HG03354 (cell line): ENCODE measurements at regions not wholly inside any gene's neighbourhood (a gene's known extent, or its start where the extent isn't known, plus 50 kb on each side); places are given as distances from the start of the nearest gene placed in this dataset.

Experiments used
- ATAC-seq: cut with Tn5 transposase; IDR thresholded peaks from one replicate; pipeline ENCODE4 v1.9.1; 2021; ENCODE audit warnings: mild to moderate bottlenecking; ENCODE audit not compliant: unreplicated experiment, poor library complexity, severe bottlenecking

GRCh38 chr5:116759860-116760640 lies 185.4 kb upstream of the SEMA6A start:
- no peak for ATAC-seq

DNA sequence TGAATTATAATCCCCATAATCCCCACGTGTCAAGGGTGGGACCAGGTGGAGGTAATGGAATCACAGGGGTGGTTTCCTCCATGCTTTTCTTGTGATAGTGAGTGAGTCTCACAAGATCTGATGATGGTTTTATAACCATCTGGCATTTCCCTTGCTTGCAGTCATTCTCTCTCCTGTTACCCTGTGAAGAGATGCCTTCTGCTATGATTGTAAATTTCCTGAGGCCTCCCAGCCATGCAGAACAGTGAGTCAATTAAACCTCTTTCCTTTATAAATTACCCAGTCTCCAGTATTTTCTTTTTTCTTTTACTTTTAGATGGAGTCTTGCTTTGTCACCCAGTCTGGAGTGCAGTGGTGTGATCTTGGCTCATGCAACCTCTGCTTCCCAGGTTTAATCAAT lies 182.7 kb upstream of the SEMA6A start:
- ATAC-seq = no peak

DNA sequence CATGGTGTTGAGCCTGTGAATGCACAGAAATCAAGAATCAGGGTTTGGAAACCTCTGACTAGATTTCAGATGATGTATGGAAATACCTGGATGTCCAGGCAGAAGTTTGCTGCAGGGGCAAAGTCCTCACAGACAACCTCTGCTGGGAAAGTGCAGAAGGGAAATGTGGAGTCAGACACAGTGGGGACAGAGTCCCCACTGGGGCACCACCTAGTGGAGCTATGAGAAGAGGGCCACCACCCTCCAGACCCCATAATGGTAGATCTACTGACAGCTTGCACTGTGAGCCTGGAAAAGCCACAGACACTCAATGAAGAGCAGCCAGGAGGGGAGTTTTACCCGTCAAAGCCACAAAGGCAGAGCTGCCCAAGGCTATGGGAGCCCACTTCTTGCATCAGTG lies 181.9 kb upstream of the SEMA6A start:
- no peak for ATAC-seq

- no peak for ATAC-seq
Observed at GRCh38 chr5:116754556-116754955, 179.9 kb upstream of the SEMA6A start.

DNA sequence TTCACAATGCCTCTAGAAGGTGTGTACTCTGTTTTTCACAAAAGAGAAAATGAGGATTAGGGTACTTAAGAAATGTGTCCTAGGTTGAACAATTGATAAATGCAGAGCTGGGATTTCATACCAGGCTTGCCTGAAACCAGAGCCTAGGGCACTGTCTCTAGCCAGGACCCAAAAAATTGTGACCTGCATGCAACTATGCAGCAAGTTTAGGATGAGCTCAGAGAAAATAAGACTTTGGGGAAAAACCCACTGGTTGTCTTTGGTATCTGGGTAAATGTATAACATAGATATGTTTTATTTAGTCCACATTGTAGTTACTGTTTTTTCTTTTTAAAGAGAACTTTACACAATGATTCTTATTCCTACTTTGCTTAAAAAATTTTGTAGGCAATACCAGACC lies 177.1 kb upstream of the SEMA6A start:
- no peak for ATAC-seq

DNA sequence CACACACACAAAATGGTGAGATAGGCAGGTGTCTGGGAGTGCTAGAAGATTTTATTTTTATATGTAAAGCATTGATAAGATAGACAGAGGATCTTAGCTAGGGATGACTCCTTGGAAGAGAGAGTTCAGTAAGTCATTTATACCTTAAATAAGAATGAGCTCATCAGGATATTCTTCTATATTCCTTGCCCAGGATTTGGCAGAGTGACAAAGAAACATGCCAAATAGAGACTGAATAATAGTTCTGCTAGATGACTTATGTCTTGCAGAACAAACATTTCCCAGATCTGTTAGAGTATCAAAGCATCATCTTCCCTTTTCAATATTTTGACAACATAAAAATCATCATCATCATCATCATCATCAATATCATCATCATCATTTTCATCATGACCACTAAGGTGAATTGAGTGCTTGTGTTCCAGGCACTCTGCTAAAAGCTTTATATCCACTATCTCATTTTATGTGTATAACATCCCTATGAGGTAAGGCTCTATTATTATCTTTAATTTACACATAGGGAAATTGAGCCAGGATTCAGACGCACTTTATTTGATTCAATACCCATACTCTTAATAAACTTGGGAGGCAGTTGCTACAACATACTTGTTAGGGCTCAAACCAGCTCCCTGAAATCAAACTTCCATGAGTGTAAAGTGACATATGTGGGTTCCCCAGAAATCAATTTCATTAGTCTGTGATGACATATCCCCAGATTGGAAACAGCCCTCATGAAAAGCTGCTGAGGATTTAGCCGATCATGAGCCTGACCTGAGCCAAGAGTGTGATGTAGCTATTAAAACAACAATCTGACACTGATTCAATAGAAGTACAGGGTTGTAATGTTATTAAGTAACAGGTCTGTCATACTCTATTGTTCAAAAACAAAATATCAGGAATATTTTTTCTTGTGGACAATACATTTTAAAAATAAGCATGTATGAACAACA lies 176.3 kb upstream of the SEMA6A start:
- ATAC-seq = no peak

- no peak for ATAC-seq
Observed at GRCh38 chr5:116747881-116748280, 173.3 kb upstream of the SEMA6A start.

- no peak for ATAC-seq
Observed at GRCh38 chr5:116746668-116747067, 172.0 kb upstream of the SEMA6A start.

DNA sequence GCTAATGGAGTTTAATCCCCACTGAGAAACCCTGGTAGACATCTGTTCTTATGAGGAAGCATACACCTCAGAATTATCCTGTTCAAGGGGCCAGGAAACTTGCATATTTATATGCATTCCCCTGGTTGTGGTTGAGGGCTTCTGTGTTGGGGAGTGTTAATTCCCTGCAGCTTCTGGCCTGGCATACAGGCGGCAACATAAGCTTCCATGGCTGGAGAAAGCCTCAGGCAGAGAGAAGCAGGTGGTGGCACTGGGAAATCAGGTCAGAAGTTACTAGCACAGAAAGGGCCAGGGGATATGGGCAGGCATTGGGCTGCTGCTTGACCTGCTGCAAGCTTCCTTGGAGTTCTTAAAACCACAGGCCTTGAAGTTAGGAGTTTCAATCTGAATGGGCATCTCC lies 166.1 kb upstream of the SEMA6A start:
- no peak for ATAC-seq

DNA sequence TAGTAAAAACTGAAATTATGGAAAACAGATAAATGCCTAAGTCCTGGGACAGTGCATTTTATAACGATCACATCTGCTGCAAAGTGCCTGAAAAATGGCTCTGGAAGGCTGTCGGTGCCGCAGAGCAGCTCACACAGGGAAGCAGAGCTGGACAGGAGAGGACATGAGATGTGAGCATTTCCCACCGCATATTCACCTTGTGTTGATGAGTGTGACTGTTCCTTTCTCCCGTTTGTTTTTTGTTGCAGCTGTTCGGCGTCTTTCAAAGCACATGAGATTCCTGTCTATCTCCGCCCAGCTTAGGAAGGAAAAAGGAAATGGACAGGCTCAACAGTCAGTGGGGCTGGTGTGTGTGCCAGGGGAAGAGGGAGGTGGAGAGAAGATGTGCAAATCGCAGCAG lies 164.9 kb upstream of the SEMA6A start:
- ATAC-seq = no peak

GRCh38 chr5:116738615-116739261 lies 164.1 kb upstream of the SEMA6A start:
- no peak for ATAC-seq

DNA sequence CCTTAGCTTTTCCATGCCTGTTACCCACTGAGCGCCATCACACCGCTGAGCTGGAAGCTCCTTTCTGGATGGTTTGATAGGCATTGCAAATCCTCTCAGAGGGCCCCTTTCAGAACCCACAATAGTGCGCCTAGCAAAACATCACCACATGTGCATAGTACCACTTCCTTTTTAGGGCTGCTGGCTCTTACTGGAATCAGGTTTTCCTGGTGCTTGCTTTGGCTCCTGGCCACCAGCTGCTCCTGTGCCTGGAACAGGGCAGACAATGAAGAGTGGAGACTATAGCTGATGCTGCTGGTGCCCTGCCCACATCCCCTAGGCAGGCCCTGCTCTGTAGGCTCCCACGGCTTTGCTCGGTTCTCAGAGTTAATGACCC lies 163.6 kb upstream of the SEMA6A start:
- ATAC-seq = no peak

DNA sequence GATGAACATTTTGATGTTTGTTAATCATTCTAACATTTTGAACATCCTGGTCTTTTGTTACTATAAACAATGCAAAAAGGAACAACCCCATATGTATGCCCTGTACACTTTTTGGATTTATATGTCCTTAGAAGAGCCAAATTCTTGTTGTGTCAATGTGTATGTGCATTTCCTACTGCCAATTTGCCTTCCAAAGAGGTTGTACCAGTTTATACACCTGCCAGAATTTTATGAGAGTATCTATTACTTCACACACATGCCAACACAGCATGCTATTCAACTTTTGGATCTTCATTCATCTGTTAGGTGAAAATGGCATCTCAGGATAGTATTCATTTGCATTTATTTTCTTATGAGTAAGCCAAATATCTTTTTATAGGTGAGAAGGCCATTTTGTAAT lies 162.0 kb upstream of the SEMA6A start:
- ATAC-seq = no peak

DNA sequence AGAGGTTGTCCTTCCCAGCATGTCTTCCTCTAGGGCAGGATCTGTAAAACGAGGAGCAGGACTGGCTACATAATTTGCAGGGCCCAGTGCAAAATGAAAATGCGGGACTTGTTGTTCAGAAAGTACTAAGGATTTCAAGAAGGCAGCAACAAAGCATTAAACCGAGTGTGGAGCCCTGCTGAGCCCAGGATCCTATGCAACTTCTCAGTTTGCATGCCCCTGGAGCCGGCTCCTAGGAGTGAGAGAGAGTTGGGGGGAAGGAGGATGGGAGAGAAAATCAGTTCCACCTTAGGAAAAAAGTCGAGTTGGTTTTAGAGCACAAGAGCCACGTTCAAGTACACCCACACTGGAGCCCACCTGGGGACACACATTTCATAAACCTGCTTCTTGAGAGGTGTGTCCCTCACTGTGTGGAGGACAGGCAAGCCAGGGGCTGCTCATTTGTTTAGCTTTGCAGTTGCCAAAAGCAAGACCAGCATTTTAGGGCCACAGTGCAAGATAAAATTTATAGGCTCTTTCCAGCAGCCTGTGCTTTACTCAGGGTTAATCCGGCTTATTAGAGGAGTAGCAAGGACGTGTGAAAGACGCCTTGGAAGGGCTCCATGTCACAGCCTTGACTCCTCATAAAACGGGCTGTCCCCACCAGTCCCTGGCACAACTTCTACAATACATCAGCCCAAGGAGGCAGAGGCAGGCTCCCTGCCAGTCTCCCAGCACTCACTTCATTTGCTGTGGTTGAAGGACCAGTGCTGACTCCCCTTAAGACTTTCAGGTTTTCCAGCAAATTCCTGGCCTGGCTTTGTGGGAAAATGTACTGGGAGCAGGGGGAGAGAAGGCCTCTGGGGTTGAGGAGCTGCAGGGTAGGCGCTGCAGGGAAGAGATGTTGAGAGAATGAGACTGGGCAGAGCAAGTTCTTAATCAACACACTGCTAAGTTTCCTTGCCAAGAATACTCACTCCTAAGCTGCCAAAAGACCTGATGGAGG lies 159.7 kb upstream of the SEMA6A start:
- no peak for ATAC-seq

DNA sequence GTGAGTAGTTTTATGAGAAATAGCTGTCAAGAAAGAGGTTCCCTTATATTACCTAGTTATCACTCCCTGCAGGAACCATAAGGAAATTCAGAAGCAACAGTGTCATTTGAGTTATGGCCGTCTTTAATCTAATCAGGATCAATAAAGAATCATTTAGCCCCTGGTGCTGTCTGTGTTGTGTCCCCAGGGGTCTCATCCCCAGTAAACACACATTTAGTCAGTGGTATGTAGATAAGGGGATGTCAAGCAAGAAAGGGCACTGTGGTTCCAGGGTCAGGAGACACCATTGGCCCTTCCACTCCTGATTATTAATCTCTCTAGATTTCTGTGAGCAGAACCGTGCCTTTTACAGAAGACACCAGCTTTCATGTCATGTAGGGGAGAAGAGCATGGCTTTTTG lies 158.0 kb upstream of the SEMA6A start:
- ATAC-seq = no peak

- no peak for ATAC-seq
Observed at GRCh38 chr5:116731432-116731831, 156.8 kb upstream of the SEMA6A start.

- no peak for ATAC-seq
Observed at GRCh38 chr5:116730706-116731105, 156.1 kb upstream of the SEMA6A start.

DNA sequence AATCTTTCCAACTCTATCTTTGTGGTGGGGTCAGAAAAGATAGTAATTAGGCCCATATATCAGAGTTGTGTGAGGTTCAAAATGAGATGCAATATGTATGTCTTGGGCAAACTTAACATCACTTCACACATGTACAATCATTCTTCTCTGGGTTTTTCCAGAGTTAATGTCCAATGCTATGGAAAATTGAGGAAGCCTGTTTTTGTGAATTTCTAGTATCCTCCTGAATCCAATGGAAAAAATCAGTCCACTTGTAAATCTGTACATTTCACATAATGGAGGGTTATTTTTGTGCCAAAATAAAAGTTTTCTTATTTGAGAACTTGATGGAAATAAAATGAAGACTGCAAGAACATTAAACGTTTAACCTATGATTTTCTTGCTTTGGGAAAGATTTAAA lies 155.6 kb upstream of the SEMA6A start:
- ATAC-seq = no peak

DNA sequence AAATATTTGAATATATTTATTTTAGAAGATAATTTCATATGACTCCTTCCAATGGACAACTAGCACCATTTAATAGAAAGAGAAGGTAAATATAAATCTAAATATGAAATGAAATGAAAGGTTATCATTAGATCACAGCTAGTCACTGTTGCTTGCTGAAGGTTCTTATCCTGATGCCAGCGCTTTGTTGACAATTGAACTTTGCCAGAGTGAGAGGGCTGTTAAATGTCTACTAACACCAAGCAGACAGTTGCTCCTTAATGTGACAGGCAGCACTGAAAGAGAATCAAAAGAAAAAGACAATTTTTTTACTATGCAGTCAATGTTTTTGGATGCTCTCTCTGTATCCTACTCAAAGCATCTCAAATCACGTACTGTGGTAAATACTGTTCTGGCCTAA lies 152.6 kb upstream of the SEMA6A start:
- no peak for ATAC-seq
